ENCODE measurements at regions not wholly inside any gene's neighbourhood (a gene's known extent, or its start where the extent isn't known, plus 50 kb on each side); places are given as distances from the start of the nearest gene placed in this dataset.

GRCh38 chrX:113369056-113369455 lies 528.4 kb upstream of the AMOT start:
- Histone ChIP-seq H3K27me3 (ENCODE audit: insufficient read depth, low read length, poor library complexity) (no peaks in the 10 kb centered on the region), H3K27ac (ENCODE audit: low read length) (no peak overlapping the region), H3K4me3 (ENCODE audit: low read depth in 1 of 2, low read length in 2 of 2) (no peak overlapping the region), H3K9ac (ENCODE audit: low read depth, low read length) (no peak overlapping the region), H3K9me3 (ENCODE audit: insufficient read depth, low read length, severe bottlenecking) (no peaks in the 10 kb centered on the region), H3K79me2 (ENCODE audit: insufficient read depth, low read length) (no peaks in the 10 kb centered on the region), H3K4me1 (ENCODE audit: insufficient read depth, low read length) (no peaks in the 10 kb centered on the region), H4K20me1 (ENCODE audit: insufficient read depth, low read length) (no peaks in the 10 kb centered on the region), H2AFZ (ENCODE audit: low read depth, low read length) (no peak overlapping the region), H3K36me3 (ENCODE audit: insufficient read depth, low read length) (no peaks in the 10 kb centered on the region), H3K4me2 (ENCODE audit: insufficient read depth, low read length) (no peak overlapping the region)
- ATAC-seq (ENCODE audit: insufficient read depth, low read depth) (no peak), DNase-seq (no peak)
- TF ChIP-seq EZH2 (IDR thresholded peaks at IDR 0.05; ENCODE audit: borderline replicate concordance, low read depth, low read length, severe bottlenecking) (no peak), CTCF (IDR thresholded peaks at IDR 0.05; ENCODE audit: borderline replicate concordance, extremely low read depth, low read length, poor library complexity, severe bottlenecking) (no peak)

GRCh38 chrX:113353134-113353533 lies 512.5 kb upstream of the AMOT start:
- Histone ChIP-seq H3K4me3 (ENCODE audit: low read depth in 1 of 2, low read length in 2 of 2) (no peak overlapping the region), H3K79me2 (ENCODE audit: insufficient read depth, low read length) (no peaks in the 10 kb centered on the region), H2AFZ (ENCODE audit: low read depth, low read length) (no peak overlapping the region), H3K4me2 (ENCODE audit: insufficient read depth, low read length) (no peak overlapping the region), H3K27me3 (ENCODE audit: insufficient read depth, low read length, poor library complexity) (no peaks in the 10 kb centered on the region), H3K27ac (ENCODE audit: low read length) (no peak overlapping the region), H3K4me1 (ENCODE audit: insufficient read depth, low read length) (no peaks in the 10 kb centered on the region), H4K20me1 (ENCODE audit: insufficient read depth, low read length) (no peaks in the 10 kb centered on the region), H3K9ac (ENCODE audit: low read depth, low read length) (no peak overlapping the region), H3K9me3 (ENCODE audit: insufficient read depth, low read length, severe bottlenecking) (no peaks in the 10 kb centered on the region), H3K36me3 (ENCODE audit: insufficient read depth, low read length) (no peaks in the 10 kb centered on the region)
- no peak for ATAC-seq (ENCODE audit: insufficient read depth, low read depth)
- TF ChIP-seq CTCF (IDR thresholded peaks at IDR 0.05; ENCODE audit: borderline replicate concordance, extremely low read depth, low read length, poor library complexity, severe bottlenecking): no peak
- no peak for TF ChIP-seq EZH2 (IDR thresholded peaks at IDR 0.05; ENCODE audit: borderline replicate concordance, low read depth, low read length, severe bottlenecking)
- DNase-seq: no peak

GRCh38 chrX:113330416-113330815 lies 489.8 kb upstream of the AMOT start:
- Histone ChIP-seq H3K4me1 (ENCODE audit: insufficient read depth, low read length) (no peaks in the 10 kb centered on the region), H3K36me3 (ENCODE audit: insufficient read depth, low read length) (no peaks in the 10 kb centered on the region), H3K27ac (ENCODE audit: low read length) (no peak overlapping the region), H2AFZ (ENCODE audit: low read depth, low read length) (no peak overlapping the region), H3K4me2 (ENCODE audit: insufficient read depth, low read length) (no peak overlapping the region), H4K20me1 (ENCODE audit: insufficient read depth, low read length) (no peaks in the 10 kb centered on the region), H3K9me3 (ENCODE audit: insufficient read depth, low read length, severe bottlenecking) (no peaks in the 10 kb centered on the region), H3K9ac (ENCODE audit: low read depth, low read length) (no peak overlapping the region), H3K4me3 (ENCODE audit: low read depth in 1 of 2, low read length in 2 of 2) (no peak overlapping the region), H3K79me2 (ENCODE audit: insufficient read depth, low read length) (no peaks in the 10 kb centered on the region), H3K27me3 (ENCODE audit: insufficient read depth, low read length, poor library complexity) (no peaks in the 10 kb centered on the region)
- ATAC-seq (ENCODE audit: insufficient read depth, low read depth) (no peak), DNase-seq (no peak)
- TF ChIP-seq CTCF (IDR thresholded peaks at IDR 0.05; ENCODE audit: borderline replicate concordance, extremely low read depth, low read length, poor library complexity, severe bottlenecking): no peak
- TF ChIP-seq EZH2 (IDR thresholded peaks at IDR 0.05; ENCODE audit: borderline replicate concordance, low read depth, low read length, severe bottlenecking): no peak

GRCh38 chrX:113315927-113316326 lies 475.3 kb upstream of the AMOT start:
- Histone ChIP-seq H3K4me3 (ENCODE audit: low read depth in 1 of 2, low read length in 2 of 2) (no peak overlapping the region), H4K20me1 (ENCODE audit: insufficient read depth, low read length) (no peaks in the 10 kb centered on the region), H3K4me2 (ENCODE audit: insufficient read depth, low read length) (no peak overlapping the region), H3K36me3 (ENCODE audit: insufficient read depth, low read length) (no peaks in the 10 kb centered on the region), H3K9me3 (ENCODE audit: insufficient read depth, low read length, severe bottlenecking) (no peaks in the 10 kb centered on the region), H3K4me1 (ENCODE audit: insufficient read depth, low read length) (0 out of 2 replicates have a peak, but pooled peaks cover 2% of the 10 kb centered on the region), H3K27ac (ENCODE audit: low read length) (no peak overlapping the region), H2AFZ (ENCODE audit: low read depth, low read length) (no peak overlapping the region), H3K79me2 (ENCODE audit: insufficient read depth, low read length) (no peaks in the 10 kb centered on the region), H3K27me3 (ENCODE audit: insufficient read depth, low read length, poor library complexity) (no peaks in the 10 kb centered on the region), H3K9ac (ENCODE audit: low read depth, low read length) (no peak overlapping the region)
- ATAC-seq (ENCODE audit: insufficient read depth, low read depth) (no peak), DNase-seq (no peak)
- TF ChIP-seq CTCF (IDR thresholded peaks at IDR 0.05; ENCODE audit: borderline replicate concordance, extremely low read depth, low read length, poor library complexity, severe bottlenecking): no peak
- TF ChIP-seq EZH2 (IDR thresholded peaks at IDR 0.05; ENCODE audit: borderline replicate concordance, low read depth, low read length, severe bottlenecking): no peak

Measured in DND-41 (cell line).